Stimulated activated CD8-positive, alpha-beta memory T cell treated with anti-CD3 and anti-CD28 coated beads, Interleukin-7, amount 100 ng/mL, for 24 hours (primary cell): ENCODE measurements at regions not wholly inside any gene's neighbourhood (a gene's known extent, or its start where the extent isn't known, plus 50 kb on each side); places are given as distances from the start of the nearest gene placed in this dataset.

ENCODE experiments used
- DNase-seq: peaks from one replicate; pipeline ENCODE4 v3.0.0-alpha.2; 2020; ENCODE audit warnings: low read depth

DNA sequence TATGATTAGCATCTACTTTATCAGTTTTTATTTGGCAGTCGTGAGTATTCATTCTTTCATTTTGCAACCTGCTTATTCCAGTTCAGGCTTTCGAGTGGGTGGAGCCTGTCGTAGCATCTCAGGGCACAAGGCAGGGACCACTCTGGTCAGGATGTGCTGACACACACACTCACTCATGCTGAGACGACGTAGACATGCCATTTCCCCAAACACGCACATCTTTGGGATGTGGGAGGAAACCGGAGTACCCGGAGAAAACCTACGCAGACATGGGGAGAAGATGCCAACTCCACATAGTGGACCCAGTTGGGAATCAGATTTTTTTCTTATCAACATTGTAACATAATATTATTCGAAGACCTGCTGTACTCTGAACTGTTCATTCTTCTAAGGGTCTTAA lies 756.5 kb upstream of the RBFOX1 start:
- no peak for DNase-seq

- DNase-seq: no peak
These were observed 758.5 kb upstream of the RBFOX1 start for GRCh38 chr16:6574146-6574545.

DNA sequence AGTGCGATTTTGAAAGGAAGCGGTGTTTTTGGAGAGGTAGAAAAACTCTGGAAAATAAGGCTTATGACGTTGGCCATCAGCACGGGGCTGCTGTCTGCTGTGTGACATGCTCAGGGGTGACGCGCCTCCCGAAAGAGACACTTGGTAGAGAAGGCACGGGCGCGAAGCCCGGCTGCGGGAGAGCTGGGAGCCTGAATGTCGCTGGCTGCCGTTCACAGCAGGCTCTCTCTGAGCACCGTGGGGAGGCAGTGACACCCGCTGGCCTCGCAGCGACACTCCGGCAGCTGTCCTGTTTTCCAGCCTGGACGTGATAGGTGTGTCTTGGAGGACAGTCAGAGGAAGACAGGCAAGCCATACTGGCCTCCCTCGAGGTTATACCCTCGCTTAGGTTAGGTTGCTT lies 759.1 kb upstream of the RBFOX1 start:
- no peak for DNase-seq

GRCh38 chr16:6571044-6571443 lies 761.6 kb upstream of the RBFOX1 start:
- no peak for DNase-seq

GRCh38 chr16:6570530-6570929 lies 762.1 kb upstream of the RBFOX1 start:
- no peak for DNase-seq

GRCh38 chr16:6562986-6563385 lies 769.7 kb upstream of the RBFOX1 start:
- no peak for DNase-seq

- DNase-seq: no peak
These were observed 772.1 kb upstream of the RBFOX1 start for GRCh38 chr16:6560306-6561100.

DNA sequence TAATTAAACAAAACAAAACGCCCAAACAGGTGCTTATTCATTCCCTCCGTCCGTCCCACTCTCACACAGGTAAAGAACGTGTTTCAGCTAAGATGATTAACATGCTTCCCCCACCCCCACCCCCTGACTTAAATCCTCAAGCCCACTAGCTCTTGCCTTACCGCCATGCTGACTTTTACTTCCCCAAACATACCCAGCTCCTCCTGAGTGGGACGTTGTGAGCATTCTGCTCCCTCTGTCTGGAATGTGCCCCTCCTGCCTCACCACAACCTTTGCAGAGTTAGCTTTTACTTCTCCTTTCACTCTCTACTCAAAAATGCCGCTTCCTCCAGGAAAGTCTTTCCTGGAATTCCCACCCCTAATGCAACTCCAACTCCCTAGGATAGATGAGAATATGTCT lies 774.0 kb upstream of the RBFOX1 start:
- no peak for DNase-seq

GRCh38 chr16:6558126-6558525 lies 774.5 kb upstream of the RBFOX1 start:
- DNase-seq: no peak

DNA sequence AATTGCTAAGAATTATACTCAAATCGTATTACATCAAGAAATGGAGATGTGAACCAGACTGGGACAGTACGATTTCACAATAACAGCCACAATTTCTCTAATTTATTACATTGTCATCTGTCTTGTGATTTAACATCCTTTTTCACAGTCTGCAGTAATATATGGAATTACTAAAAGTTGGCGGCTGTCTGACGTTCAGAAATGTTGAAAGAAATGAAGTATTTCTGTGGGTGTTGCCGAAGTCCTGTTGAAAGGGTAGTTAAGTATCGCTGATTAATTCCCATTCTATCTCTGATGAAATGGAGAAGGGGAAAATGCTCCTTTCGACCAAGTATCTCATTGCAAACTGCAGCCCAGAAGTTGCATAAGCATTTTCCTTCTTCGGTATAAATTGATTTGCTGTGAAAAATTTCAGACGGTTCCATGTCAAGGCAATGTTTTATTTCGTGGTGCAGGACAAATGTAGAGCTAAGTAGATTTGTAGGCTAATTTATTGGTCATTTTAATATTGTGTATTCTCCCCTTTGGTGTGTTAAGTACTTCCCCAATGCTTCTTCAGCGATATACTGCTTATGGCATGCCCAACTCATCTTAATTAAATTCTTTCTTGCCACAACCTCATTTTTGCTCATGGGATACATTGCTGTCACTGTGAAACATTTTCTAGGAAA lies 775.2 kb upstream of the RBFOX1 start:
- DNase-seq: no peak

GRCh38 chr16:6549415-6549814 lies 783.2 kb upstream of the RBFOX1 start:
- no peak for DNase-seq

GRCh38 chr16:6548507-6548906 lies 784.1 kb upstream of the RBFOX1 start:
- no peak for DNase-seq

DNA sequence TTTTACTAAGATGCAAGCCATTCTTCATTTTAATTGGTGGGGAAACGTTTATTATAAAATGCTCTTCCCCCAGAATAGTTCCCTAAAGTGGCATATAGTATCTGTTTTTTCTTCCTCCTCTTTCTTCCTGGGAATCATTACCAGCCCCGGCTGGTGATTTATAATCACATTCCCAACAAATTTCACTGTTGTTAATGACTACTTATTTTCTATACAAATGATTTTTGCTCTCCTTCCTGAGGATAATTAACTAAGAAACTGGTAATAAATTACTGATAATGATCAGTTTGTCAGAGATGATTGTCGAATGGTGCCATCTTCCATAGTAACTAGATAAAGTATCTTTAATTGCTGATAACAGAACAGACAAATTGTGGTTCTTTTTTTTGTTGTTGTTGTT lies 785.5 kb upstream of the RBFOX1 start:
- DNase-seq: no peak

DNA sequence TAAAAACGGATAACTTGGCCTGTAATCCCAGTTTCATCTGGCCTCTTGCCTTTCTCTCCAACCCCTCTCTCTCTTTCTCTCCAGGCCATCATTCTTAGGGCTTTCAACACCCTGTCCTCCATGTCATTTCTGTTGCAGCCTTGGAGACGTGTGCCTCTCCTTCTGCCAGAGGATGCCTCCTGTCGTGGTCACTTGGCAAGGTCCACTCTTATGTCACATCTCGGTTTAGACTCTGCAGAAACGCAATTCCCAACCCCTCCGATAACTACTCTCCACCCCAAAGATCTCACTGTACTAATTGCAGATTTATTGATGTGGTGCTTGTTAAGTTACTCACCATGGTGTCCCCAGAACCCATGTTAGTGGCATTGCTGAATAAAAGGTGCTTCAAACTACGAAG lies 787.3 kb upstream of the RBFOX1 start:
- DNase-seq: no peak

GRCh38 chr16:6541267-6541666 lies 791.4 kb upstream of the RBFOX1 start:
- no peak for DNase-seq

DNA sequence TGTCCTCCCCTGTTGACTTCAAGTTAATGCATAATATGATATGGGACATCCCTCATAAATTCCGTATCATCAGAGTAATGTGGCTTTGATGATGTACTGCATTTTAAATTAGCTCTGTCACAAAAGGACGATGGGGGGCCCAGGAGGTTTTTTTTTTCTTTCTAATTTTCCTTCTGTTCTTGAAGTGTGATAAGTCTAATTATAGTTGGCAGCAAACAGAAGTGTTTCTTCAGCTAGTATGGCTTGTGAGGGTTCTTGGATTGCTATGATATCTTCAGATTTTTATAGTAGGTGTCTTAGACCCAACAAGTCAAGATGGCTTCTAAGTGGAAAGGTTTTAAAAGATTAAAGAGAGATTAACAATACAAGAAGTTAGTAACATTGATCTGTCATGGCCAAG lies 796.2 kb upstream of the RBFOX1 start:
- no peak for DNase-seq

DNA sequence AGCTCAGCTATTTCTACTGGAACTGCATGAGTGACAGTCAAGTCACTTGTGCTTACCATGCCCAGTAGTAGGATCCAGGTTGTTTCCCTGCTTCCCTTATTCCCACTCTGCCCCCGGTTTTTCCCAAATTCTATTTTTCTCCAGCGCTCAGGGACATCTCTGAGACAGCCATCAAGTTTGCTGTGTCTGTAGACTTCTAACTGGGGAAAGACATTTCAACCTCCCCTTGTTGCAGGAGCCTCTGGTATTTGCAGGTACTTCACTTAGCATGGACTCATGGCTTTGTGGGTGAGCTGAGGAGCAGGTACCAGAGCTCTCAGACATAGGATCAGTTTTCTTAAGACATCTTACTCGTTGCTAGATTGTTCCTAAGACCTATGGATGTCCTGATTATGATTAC lies 801.6 kb upstream of the RBFOX1 start:
- no peak for DNase-seq

- no peak for DNase-seq
These were observed 804.4 kb upstream of the RBFOX1 start for GRCh38 chr16:6528217-6528616.

DNA sequence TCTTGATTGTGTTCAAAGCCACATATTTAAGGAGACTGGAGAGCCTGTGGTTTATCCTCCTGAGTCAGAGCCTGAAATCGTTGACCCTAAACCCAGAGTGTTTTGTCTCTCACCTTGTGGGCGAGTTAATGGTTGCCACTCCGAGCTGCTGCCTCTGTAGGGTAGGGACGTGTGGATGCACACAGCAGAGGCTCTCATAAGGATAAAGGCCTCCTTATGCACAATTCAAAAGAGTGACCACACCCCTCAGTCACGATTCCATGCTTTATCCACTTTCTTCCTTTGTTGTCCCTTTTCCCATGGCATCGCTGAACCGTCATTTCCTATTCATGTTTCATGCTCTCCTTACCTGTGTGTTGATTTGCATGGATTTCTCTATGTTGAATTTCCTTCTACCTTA lies 805.0 kb upstream of the RBFOX1 start:
- no peak for DNase-seq

DNA sequence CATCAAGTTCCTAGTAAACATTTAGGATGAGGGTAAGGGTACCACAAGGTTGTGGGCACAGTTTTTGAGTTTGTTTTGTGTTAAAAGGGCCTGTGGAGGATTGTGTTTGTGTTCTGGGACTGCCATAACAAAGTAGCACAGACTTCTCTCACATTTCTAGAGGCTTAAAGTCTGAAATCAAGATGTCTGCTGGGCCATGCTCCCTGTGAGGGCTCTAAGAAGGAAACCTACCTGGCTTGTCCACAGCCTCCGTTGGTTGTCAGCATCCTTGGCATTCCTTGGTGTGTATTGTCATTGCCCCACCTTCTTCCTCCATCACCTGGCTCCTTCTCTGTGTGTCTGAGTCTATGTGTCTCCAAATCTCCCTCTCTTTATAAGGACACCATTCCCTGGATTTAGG lies 808.1 kb upstream of the RBFOX1 start:
- DNase-seq: no peak

GRCh38 chr16:6517020-6517720 lies 815.5 kb upstream of the RBFOX1 start:
- no peak for DNase-seq

GRCh38 chr16:6512512-6512911 lies 820.1 kb upstream of the RBFOX1 start:
- DNase-seq: no peak

DNA sequence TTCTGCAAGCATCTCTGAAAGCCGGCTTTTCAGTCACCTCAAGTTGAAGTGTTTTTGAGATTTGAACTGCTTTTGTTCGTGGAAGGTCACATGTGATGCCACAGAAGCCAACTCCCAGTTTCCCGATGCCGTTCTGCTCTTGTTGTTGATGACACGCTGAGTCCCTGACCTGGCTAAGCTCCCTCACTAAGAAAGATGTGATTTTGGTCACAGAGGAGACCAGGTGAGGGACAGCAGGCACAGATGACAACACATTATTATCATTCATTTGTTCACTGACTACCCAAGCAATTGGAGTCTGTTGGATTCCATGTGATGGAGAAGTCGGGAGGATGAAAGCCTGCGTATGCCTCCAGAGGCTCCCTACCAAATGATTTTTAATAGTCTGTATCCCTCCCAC lies 822.4 kb upstream of the RBFOX1 start:
- DNase-seq: no peak
